Right cardiac atrium (tissue), 5 donors: ENCODE measurements at regions not wholly inside any gene's neighbourhood (a gene's known extent, or its start where the extent isn't known, plus 50 kb on each side); places are given as distances from the start of the nearest gene placed in this dataset.

Experiments
- ATAC-seq, 2 donors: fragments of 200-7000 bp; cut with Tn5 transposase; one replicate each; pipeline versions ENCODE4 v1.8.0 to v1.9.1; 2020; ENCODE audit warnings: moderate library complexity in 2 of 2, mild to moderate bottlenecking in 1 of 2
- DNase-seq, 3 donors: peaks; one replicate each; pipeline ENCODE4 v3.0.0-alpha.2; 2020
- H3K27ac ChIP-seq: one replicate; pipeline ENCODE4 v1.5.1; 2013; ENCODE audit warnings: mild to moderate bottlenecking, low read length, control low read depth, moderate library complexity
- H3K27me3 ChIP-seq: one replicate; pipeline ENCODE4 v1.6.1; 2013; ENCODE audit not compliant: control insufficient read depth, insufficient read depth
- H3K4me1 ChIP-seq: one replicate; pipeline ENCODE4 v1.6.1; 2013; ENCODE audit warnings: low read length; ENCODE audit not compliant: control insufficient read depth, insufficient read depth
- H3K4me3 ChIP-seq: one replicate; pipeline ENCODE4 v1.5.1; 2013; ENCODE audit warnings: low read length, control low read depth
- H3K9me3 ChIP-seq: one replicate; pipeline ENCODE4 v1.6.1; 2013; ENCODE audit warnings: low read length; ENCODE audit not compliant: control insufficient read depth
- WGBS: extraction: QIAGEN DNeasy Blood & Tissue Kit; methylation state at CpG from one replicate; pipeline ENCODE4 v1.1.7; 2013; 5-methylcytosine and 5-hydroxymethylcytosine counted together
- intact Hi-C, 4 donors: fragments of 100-400 bp; cut with DNase I; formaldehyde crosslinking; loops; one replicate each; pipeline versions ENCODE4 v1.11.0 to v1.14.0; 2022 to 2023
- donor health status: healthy with polysubstance abuse.
- donor health status: DM: no; HTN: yes; CAD: no.
- donor health status: DM: no; HTN: no; CAD: no.
- donor health status: DM: no; HTN: yes; CAD: no; lungs with severe emphysema.
- donor health status: DM: yes; HTN: yes; CAD: no.

- H3K4me1 ChIP-seq = no peaks in the 10 kb centered on the region
- 91% methylated on average over 7 of the region's 7 CpGs for WGBS
These were observed 70.8 kb upstream of the NXT1 start for GRCh38 chr20:23279836-23280235.

GRCh38 chr20:23278172-23278571, 72.4 kb upstream of the NXT1 start:
- H3K9me3 ChIP-seq = no peaks in the 10 kb centered on the region
- H3K27me3 ChIP-seq = no peaks in the 10 kb centered on the region
- 93% methylated on average over 4 of the region's 4 CpGs for WGBS
- no peak overlapping the region for H3K27ac ChIP-seq
- intact Hi-C loops = no loop called here
- DNase-seq (no peak), ATAC-seq (no peak)
- no peaks in the 10 kb centered on the region for H3K4me1 ChIP-seq
- H3K4me3 ChIP-seq = no peak overlapping the region

More at GRCh38 chr20:23279836-23280235, 70.8 kb upstream of the NXT1 start:
- no peak overlapping the region for H3K27ac ChIP-seq
- no peaks in the 10 kb centered on the region for H3K27me3 ChIP-seq
- no peak for ATAC-seq
- no peak overlapping the region for H3K4me3 ChIP-seq
- intact Hi-C loops = no loop called here
- no peak for DNase-seq
- no peaks in the 10 kb centered on the region for H3K9me3 ChIP-seq

GRCh38 chr20:23277316-23277715, 73.3 kb upstream of the NXT1 start:
- WGBS = 63% methylated on average over 2 of the region's 2 CpGs
- Histone ChIP-seq H3K27ac (no peak overlapping the region), H3K27me3 (no peaks in the 10 kb centered on the region), H3K4me3 (no peak overlapping the region), H3K4me1 (no peaks in the 10 kb centered on the region), H3K9me3 (no peaks in the 10 kb centered on the region)
- DNase-seq (no peak), ATAC-seq (no peak)
- intact Hi-C loops = no loop called here

- intact Hi-C loops = no loop called here
- H3K4me1 ChIP-seq = peaks cover 8% of the 10 kb centered on the region
- ATAC-seq = no peak
- no peak overlapping the region for H3K4me3 ChIP-seq
- WGBS = 92% methylated on average over 3 of the region's 3 CpGs
- no peak overlapping the region for H3K27ac ChIP-seq
- H3K9me3 ChIP-seq = no peaks in the 10 kb centered on the region
- no peaks in the 10 kb centered on the region for H3K27me3 ChIP-seq
- DNase-seq = no peak
These were observed 76.8 kb upstream of the NXT1 start for GRCh38 chr20:23273776-23274175.

- peaks cover 8% of the 10 kb centered on the region for H3K4me1 ChIP-seq
- intact Hi-C loops = no loop called here
- H3K27ac ChIP-seq = no peak overlapping the region
- WGBS = 88% methylated on average over 6 of the region's 6 CpGs
- ATAC-seq (no peak), DNase-seq (no peak)
- H3K4me3 ChIP-seq = no peak overlapping the region
- no peaks in the 10 kb centered on the region for H3K9me3 ChIP-seq
- no peaks in the 10 kb centered on the region for H3K27me3 ChIP-seq
These were observed 78.2 kb upstream of the NXT1 start for GRCh38 chr20:23272176-23273029.

- WGBS = 45% methylated on average over 11 of the region's 11 CpGs
- ATAC-seq (peak; percentile 68 to 90), DNase-seq (no peak)
- intact Hi-C loops = no loop called here
- Histone ChIP-seq H3K4me3 (no peak overlapping the region), H3K4me1 (peaks cover 11% of the 10 kb centered on the region), H3K27ac (peak overlapping the region; percentile 67), H3K9me3 (no peaks in the 10 kb centered on the region), H3K27me3 (no peaks in the 10 kb centered on the region)
These were observed 80.1 kb upstream of the NXT1 start for GRCh38 chr20:23270382-23270911.

- intact Hi-C loops = no loop called here
- DNase-seq (no peak), ATAC-seq (peak; percentile 22 to 72)
- Histone ChIP-seq H3K9me3 (no peaks in the 10 kb centered on the region), H3K4me3 (no peak overlapping the region), H3K27me3 (no peaks in the 10 kb centered on the region), H3K27ac (peak overlapping the region; percentile 67), H3K4me1 (peaks cover 11% of the 10 kb centered on the region)
- 69% methylated on average over 5 of the region's 5 CpGs for WGBS
These were observed 80.6 kb upstream of the NXT1 start for GRCh38 chr20:23269954-23270353.

GRCh38 chr20:23268792-23269354, 81.7 kb upstream of the NXT1 start:
- Histone ChIP-seq H3K27me3 (no peaks in the 10 kb centered on the region), H3K27ac (no peak overlapping the region), H3K9me3 (no peaks in the 10 kb centered on the region), H3K4me1 (peaks cover 11% of the 10 kb centered on the region), H3K4me3 (no peak overlapping the region)
- 94% methylated on average over 4 of the region's 4 CpGs for WGBS
- ATAC-seq (no peak), DNase-seq (no peak)
- intact Hi-C loops = no loop called here

GRCh38 chr20:23267909-23268308, 82.7 kb upstream of the NXT1 start:
- no peak for DNase-seq
- H3K9me3 ChIP-seq = no peaks in the 10 kb centered on the region
- WGBS = 90% methylated on average over 2 of the region's 2 CpGs
- no peak overlapping the region for H3K27ac ChIP-seq
- no peak overlapping the region for H3K4me3 ChIP-seq
- no peak for ATAC-seq
- H3K27me3 ChIP-seq = no peaks in the 10 kb centered on the region
- peaks cover 11% of the 10 kb centered on the region for H3K4me1 ChIP-seq
- intact Hi-C loops = no loop called here

- WGBS = 72% methylated on average over 7 of the region's 7 CpGs
- intact Hi-C loops = no loop called here
- no peak overlapping the region for H3K27ac ChIP-seq
- ATAC-seq (peak; percentile 51 to 76), DNase-seq (no peak)
- no peaks in the 10 kb centered on the region for H3K27me3 ChIP-seq
- H3K4me3 ChIP-seq = no peak overlapping the region
- H3K9me3 ChIP-seq = no peaks in the 10 kb centered on the region
- peaks cover 11% of the 10 kb centered on the region for H3K4me1 ChIP-seq
These were observed 83.8 kb upstream of the NXT1 start for GRCh38 chr20:23266530-23267398.

- Histone ChIP-seq H3K4me3 (no peak overlapping the region), H3K27ac (no peak overlapping the region), H3K4me1 (peaks cover 8% of the 10 kb centered on the region), H3K9me3 (no peaks in the 10 kb centered on the region), H3K27me3 (no peaks in the 10 kb centered on the region)
- DNase-seq (no peak), ATAC-seq (peak in 1 of 2 donors; percentile 15)
- 92% methylated on average over 8 of the region's 8 CpGs for WGBS
- intact Hi-C loops = no loop called here
These were observed 85.4 kb upstream of the NXT1 start for GRCh38 chr20:23265226-23265625.
